Right lobe of liver (tissue), 4 donors: ENCODE measurements at regions not wholly inside any gene's neighbourhood (a gene's known extent, or its start where the extent isn't known, plus 50 kb on each side); places are given as distances from the start of the nearest gene placed in this dataset.

Experiments
- CTCF ChIP-seq, 4 donors: fragments of 200-600 bp in 3 of 4; fragments of 450-650 bp in 1 of 4; IDR thresholded peaks; one replicate each; pipeline versions ENCODE4 v1.5.1 to v1.8.0; 2016 to 2022; ENCODE audit warnings: antibody characterized with exemption in 4 of 4, mild to moderate bottlenecking in 2 of 4
- POLR2A ChIP-seq: fragments of 450-650 bp; IDR thresholded peaks from one replicate; pipeline ENCODE4 v1.6.1; 2017; ENCODE audit warnings: antibody characterized with exemption, mild to moderate bottlenecking
- donor health status: DM: no; HTN: no; CAD: no.
- donor health status: DM: no; HTN: no; CAD: no.
- donor health status: DM: no; HTN: yes; CAD: no.

GRCh38 chr3:32048487-32049182 lies 57.8 kb upstream of the GPD1L start:
- TF ChIP-seq POLR2A (no peak), CTCF (IDR thresholded peaks at IDR 0.05) (no peak)
